HepG2 (cell line): ENCODE measurements at regions not wholly inside any gene's neighbourhood (a gene's known extent, or its start where the extent isn't known, plus 50 kb on each side); places are given as distances from the start of the nearest gene placed in this dataset.

Source experiments
- ATAC-seq: fragments of 200-7000 bp; cut with Tn5 transposase; 3 replicates; pipeline ENCODE4 v1.9.1; 2020; ENCODE audit warnings: mild to moderate bottlenecking, moderate library complexity
- BruUV-seq: library from RNA; stranded (reverse); fragments of 400-500 nt; replicated peaks from 2 replicates; lab custom pipeline; 2021; lab: Mats Ljungman, UMichigan
- CTCF ChIA-PET: fragments of 300-600 bp; formaldehyde crosslinking; extraction: SDS; loops from one replicate; lab custom pipeline; 2021; ENCODE audit warnings: low total read pairs, inconsistent platforms, low intra/inter-chr PET ratio; lab: Yijun Ruan, JAX
- POLR2A ChIA-PET: fragments of 350-600 bp; sonication (Branson Sonifier 250); formaldehyde crosslinking; loops from one replicate; lab custom pipeline; 2020; ENCODE audit warnings: antibody characterized with exemption, inconsistent platforms; lab: Yijun Ruan, JAX
- DNase-seq: peaks from one replicate; pipeline ENCODE4 v3.0.0-alpha.2; 2015; ENCODE audit warnings: low spot score
- FAIRE-seq: peaks from 3 replicates; lab custom pipeline; 2011; peaks lifted over from hg19 to GRCh38; lab: Jason Lieb, UNC
- H2AFZ ChIP-seq: one replicate; pipeline ENCODE4 v1.6.1; 2011; ENCODE audit warnings: low read length, inconsistent platforms
- H3K27ac ChIP-seq: fragments of 300-600 bp; 3 replicates; pipeline ENCODE4 v1.8.0; 2011; ENCODE audit warnings: mixed run types, mild to moderate bottlenecking, mixed read lengths, low read length, inconsistent platforms; ENCODE audit not compliant: insufficient read depth; ENCODE audit errors: extremely low read length
- H3K27me3 ChIP-seq, 2 experiments: fragments of 200-600 bp in 1 of 2; 2 replicates in 1 of 2; 3 replicates in 1 of 2; pipeline versions ENCODE4 v1.6.0 to v1.8.0; 2011; ENCODE audit warnings: low read length in 2 of 2, mild to moderate bottlenecking in 2 of 2, moderate library complexity in 2 of 2, inconsistent platforms in 1 of 2; ENCODE audit not compliant: insufficient read depth in 2 of 2, control insufficient read depth in 1 of 2
- H3K36me3 ChIP-seq, 2 experiments: fragments of 200-600 bp in 1 of 2; replicated peaks in 1 of 2; 2 replicates in 1 of 2; 3 replicates in 1 of 2; pipeline versions ENCODE4 v1.5.1 to v1.8.0; 2011; ENCODE audit warnings: low read length in 2 of 2, inconsistent platforms in 1 of 2; ENCODE audit not compliant: insufficient read depth in 2 of 2, control insufficient read depth in 1 of 2
- H3K4me1 ChIP-seq: 2 replicates; pipeline ENCODE4 v1.5.1; 2012; ENCODE audit warnings: low read length, inconsistent platforms; ENCODE audit not compliant: insufficient read depth
- H3K4me2 ChIP-seq: 2 replicates; pipeline ENCODE4 v1.6.0; 2011; ENCODE audit warnings: low read depth, low read length, inconsistent platforms
- H3K4me3 ChIP-seq, 3 experiments: fragments of 200-600 bp in 1 of 3; sonication (generic), shearing (Covaris generic) in 1 of 3; replicated peaks in 1 of 3; 2 replicates each; pipeline ENCODE4 v1.5.1; 2011 to 2016; ENCODE audit warnings: low read length in 3 of 3, inconsistent platforms in 2 of 3, low read depth in 2 of 3, mild to moderate bottlenecking in 2 of 3, control low read depth in 1 of 3, mixed read lengths in 1 of 3; ENCODE audit not compliant: insufficient read depth in 1 of 3
- H3K79me2 ChIP-seq: one replicate; pipeline ENCODE4 v1.6.1; 2011; ENCODE audit warnings: low read length, inconsistent platforms; ENCODE audit not compliant: insufficient read depth
- H3K9ac ChIP-seq: 2 replicates; pipeline ENCODE4 v1.6.0; 2011; ENCODE audit warnings: mild to moderate bottlenecking, low read depth, low read length, inconsistent platforms; ENCODE audit not compliant: insufficient read depth
- H3K9me3 ChIP-seq: 2 replicates; pipeline ENCODE4 v1.5.1; 2012; ENCODE audit warnings: mild to moderate bottlenecking, low read length
- H4K20me1 ChIP-seq: 2 replicates; pipeline ENCODE4 v1.6.0; 2011; ENCODE audit warnings: inconsistent platforms, mild to moderate bottlenecking, low read length, moderate library complexity; ENCODE audit not compliant: insufficient read depth
- CBFB ChIP-seq: sonication (generic); formaldehyde crosslinking; IDR thresholded peaks from 2 replicates; pipeline ENCODE4 v1.4.0; 2020; ENCODE audit warnings: missing genetic modification reagents
- HNF1A ChIP-seq, 2 experiments: sonication (generic) in 1 of 2; formaldehyde crosslinking in 1 of 2; IDR thresholded peaks; 2 replicates each; pipeline versions ENCODE4 v1.4.0 to v1.6.1; 2016 to 2020; ENCODE audit warnings: borderline replicate concordance in 1 of 2, low read depth in 1 of 2, mild to moderate bottlenecking in 1 of 2, missing genetic modification reagents in 1 of 2
- JARID2 ChIP-seq: sonication (generic); formaldehyde crosslinking; IDR thresholded peaks from 2 replicates; pipeline ENCODE4 v1.8.1; 2023; ENCODE audit warnings: missing genetic modification reagents, inconsistent platforms; ENCODE audit not compliant: insufficient replicate concordance
- MTERF4 ChIP-seq: sonication (generic); formaldehyde crosslinking; IDR thresholded peaks from 2 replicates; pipeline ENCODE4 v1.8.0; 2023; ENCODE audit warnings: mild to moderate bottlenecking, missing genetic modification reagents
- POLR2AphosphoS5 ChIP-seq: IDR thresholded peaks from 2 replicates; pipeline ENCODE4 v1.6.1; 2012; ENCODE audit warnings: low read depth, low read length
- ZNF264 ChIP-seq: sonication (generic); formaldehyde crosslinking; IDR thresholded peaks from 2 replicates; pipeline ENCODE4 v1.4.0; 2020; ENCODE audit warnings: missing genetic modification reagents
- in situ Hi-C: cut with HindIII; loops from 2 replicates; pipeline ENCODE4 v1.10.0; 2017; ENCODE audit warnings: low pct_unique_long_range_greater_than_20kb; ENCODE audit not compliant: extremely low pct_ligation_motif_present
- intact Hi-C: fragments of 100-400 bp; cut with micrococcal nuclease; formaldehyde crosslinking; loops from one replicate; pipeline ENCODE4 v1.10.0; 2022; ENCODE audit not compliant: unreplicated experiment

GRCh38 chr5:99607124-99607523 lies 678.3 kb upstream of the CHD1 start:
- Histone ChIP-seq H4K20me1 (no peaks in the 10 kb centered on the region), H3K79me2 (no peaks in the 10 kb centered on the region), H3K4me1 (no peaks in the 10 kb centered on the region), H3K9ac (no peak overlapping the region), H3K27ac (no peak overlapping the region), H3K36me3 (no peaks in the 10 kb centered on the region), H3K4me2 (no peak overlapping the region), H3K9me3 (no peaks in the 10 kb centered on the region), H3K4me3 (no peak overlapping the region), H3K27me3 (no peaks in the 10 kb centered on the region), H2AFZ (no peak overlapping the region)
- ChIA-PET CTCF (no interaction called here), POLR2A (no interaction called here)
- FAIRE-seq (no peak), DNase-seq (no peak), ATAC-seq (no peak)
- intact Hi-C loops (no loop called here), in situ Hi-C loops (no loop called here)
- TF ChIP-seq JARID2 (CRISPR knock-in tag) (no peak), POLR2AphosphoS5 (no peak), CBFB (CRISPR knock-in tag) (no peak), HNF1A (IDR thresholded peaks at IDR 0.05; ENCODE audit: low read depth) (no peak), HNF1A (CRISPR knock-in tag; IDR thresholded peaks at IDR 0.05; ENCODE audit: borderline replicate concordance) (no peak), MTERF4 (CRISPR knock-in tag) (no peak), ZNF264 (CRISPR knock-in tag) (no peak)
- BruUV-seq = no TSS peak
